GM06990 (cell line): ENCODE measurements at regions not wholly inside any gene's neighbourhood (a gene's known extent, or its start where the extent isn't known, plus 50 kb on each side); places are given as distances from the start of the nearest gene placed in this dataset.

Source experiments
- DNase-seq: peaks from one replicate; pipeline ENCODE4 v3.0.0-alpha.2; 2011; ENCODE audit not compliant: insufficient read length; ENCODE audit errors: extremely low read depth
- H3K27me3 ChIP-seq: replicated peaks from 2 replicates; pipeline ENCODE4 v1.6.0; 2011; ENCODE audit warnings: low read length; ENCODE audit not compliant: control insufficient read depth, insufficient read depth
- H3K36me3 ChIP-seq: 2 replicates; pipeline ENCODE4 v1.5.1; 2011; ENCODE audit warnings: low read length; ENCODE audit not compliant: control insufficient read depth, insufficient read depth
- H3K4me3 ChIP-seq: replicated peaks from 2 replicates; pipeline ENCODE4 v1.5.1; 2011; ENCODE audit warnings: low read depth, mild to moderate bottlenecking, control low read depth, low read length
- CTCF ChIP-seq: IDR thresholded peaks from 2 replicates; pipeline ENCODE4 v1.5.1; 2011; ENCODE audit warnings: low read length, control low read depth, mild to moderate bottlenecking, inconsistent platforms; ENCODE audit not compliant: insufficient read depth, poor library complexity, severe bottlenecking

DNA sequence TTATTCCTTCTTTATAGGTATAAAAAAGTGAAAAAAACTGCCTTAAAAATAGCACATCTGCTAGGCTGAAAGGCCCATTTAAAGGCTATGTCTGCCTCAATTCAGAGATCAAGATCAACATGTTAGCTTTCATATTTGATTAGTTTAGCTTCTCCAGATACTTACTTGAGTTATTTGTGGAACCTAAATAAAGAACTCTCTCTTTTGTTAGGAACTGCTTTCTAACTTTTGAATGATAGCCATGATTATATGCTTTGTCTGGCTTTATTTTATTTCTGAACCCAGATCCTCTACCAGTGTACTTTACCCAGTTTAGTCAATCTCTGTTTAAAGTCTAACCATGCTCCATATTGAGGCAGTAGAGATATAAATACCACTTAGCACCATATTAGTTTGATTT, 515.5 kb upstream of the SEMA3D start:
- no peak for TF ChIP-seq CTCF
- no peak for DNase-seq
- no peak overlapping the region for H3K4me3 ChIP-seq
- no peaks in the 10 kb centered on the region for H3K36me3 ChIP-seq
- H3K27me3 ChIP-seq, result no peaks in the 10 kb centered on the region

DNA sequence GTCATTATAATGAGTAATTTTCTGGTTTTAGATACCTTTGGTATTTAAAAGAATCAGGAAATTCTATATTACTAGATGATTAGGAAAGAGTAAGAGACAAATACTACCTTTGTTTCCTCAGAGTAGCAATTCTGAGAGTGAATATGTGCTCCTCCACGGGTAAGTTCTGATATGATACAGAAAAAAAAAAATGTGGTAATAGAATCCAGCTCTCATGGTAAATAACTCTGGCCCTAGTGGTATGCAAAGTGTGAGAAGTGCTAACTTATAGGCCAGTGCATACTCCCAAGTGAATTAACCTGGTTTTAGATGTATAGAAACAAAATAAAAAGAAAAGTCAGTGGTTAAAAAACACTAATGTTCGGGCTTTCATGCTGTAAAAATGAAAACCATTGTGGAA, 512.6 kb upstream of the SEMA3D start:
- no peak overlapping the region for H3K4me3 ChIP-seq
- TF ChIP-seq CTCF, result no peak
- no peak for DNase-seq

DNA sequence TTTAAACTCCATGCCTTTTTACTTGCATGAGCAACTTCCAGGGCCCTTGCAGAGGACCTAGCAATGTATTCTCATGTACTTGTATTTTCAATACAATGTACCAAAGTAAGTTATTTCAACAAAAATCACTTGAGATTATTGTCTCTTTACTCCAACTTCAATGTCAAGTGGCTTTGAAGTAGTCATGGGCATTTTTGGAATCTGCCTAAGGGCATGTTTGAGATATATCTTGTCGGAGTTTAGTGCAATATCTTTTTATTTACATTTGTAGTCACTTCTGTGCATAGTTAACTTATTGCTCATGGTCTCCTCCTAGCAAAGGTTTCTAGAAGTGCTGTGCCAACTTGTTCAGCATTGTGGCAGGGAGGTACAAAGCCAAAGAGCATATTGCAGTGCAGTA, 508.7 kb upstream of the SEMA3D start:
- Histone ChIP-seq H3K27me3 (no peaks in the 10 kb centered on the region), H3K4me3 (no peak overlapping the region), H3K36me3 (no peaks in the 10 kb centered on the region)
- TF ChIP-seq CTCF, result no peak
- DNase-seq, result no peak

More for the DNA sequence above, 512.6 kb upstream of the SEMA3D start:
- Histone ChIP-seq H3K27me3 (no peaks in the 10 kb centered on the region), H3K36me3 (no peaks in the 10 kb centered on the region)

DNA sequence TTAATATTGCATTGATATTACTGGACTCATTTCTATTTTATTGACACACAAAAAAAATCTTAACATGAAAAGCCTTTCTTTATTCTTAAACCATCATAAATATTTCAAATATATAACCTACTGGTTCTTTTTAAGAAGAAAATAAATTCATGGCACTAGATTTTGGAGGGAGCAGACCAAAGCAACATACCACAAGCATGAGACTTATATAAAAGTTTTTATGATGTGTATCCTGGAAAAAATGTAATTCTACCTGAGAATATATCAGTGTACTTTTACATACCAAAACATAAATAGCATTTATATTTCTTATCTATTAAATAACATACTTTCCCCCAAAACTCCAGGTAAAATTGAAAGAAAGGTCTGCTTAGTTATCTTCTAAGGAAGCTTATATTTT, 508.2 kb upstream of the SEMA3D start:
- DNase-seq, result no peak
- no peak overlapping the region for H3K4me3 ChIP-seq
- no peaks in the 10 kb centered on the region for H3K36me3 ChIP-seq
- H3K27me3 ChIP-seq, result no peaks in the 10 kb centered on the region
- TF ChIP-seq CTCF, result no peak

- TF ChIP-seq CTCF, result no peak
- Histone ChIP-seq H3K36me3 (no peaks in the 10 kb centered on the region), H3K27me3 (no peaks in the 10 kb centered on the region), H3K4me3 (no peak overlapping the region)
- no peak for DNase-seq
Observed at GRCh38 chr7:85693326-85693725, 506.5 kb upstream of the SEMA3D start.

GRCh38 chr7:85688712-85689111, 501.9 kb upstream of the SEMA3D start:
- TF ChIP-seq CTCF, result no peak
- DNase-seq, result no peak

More at GRCh38 chr7:85688712-85689111, 501.9 kb upstream of the SEMA3D start:
- H3K27me3 ChIP-seq, result no peaks in the 10 kb centered on the region
- H3K36me3 ChIP-seq, result no peaks in the 10 kb centered on the region
- H3K4me3 ChIP-seq, result no peak overlapping the region
